ENCODE measurements at regions not wholly inside any gene's neighbourhood (a gene's known extent, or its start where the extent isn't known, plus 50 kb on each side); places are given as distances from the start of the nearest gene placed in this dataset.
"Not testable (repeated sequence)": the region's sequence is repeated elsewhere in the genome, so short reads cannot be mapped to it uniquely, and the experiment has no call there.

DNA sequence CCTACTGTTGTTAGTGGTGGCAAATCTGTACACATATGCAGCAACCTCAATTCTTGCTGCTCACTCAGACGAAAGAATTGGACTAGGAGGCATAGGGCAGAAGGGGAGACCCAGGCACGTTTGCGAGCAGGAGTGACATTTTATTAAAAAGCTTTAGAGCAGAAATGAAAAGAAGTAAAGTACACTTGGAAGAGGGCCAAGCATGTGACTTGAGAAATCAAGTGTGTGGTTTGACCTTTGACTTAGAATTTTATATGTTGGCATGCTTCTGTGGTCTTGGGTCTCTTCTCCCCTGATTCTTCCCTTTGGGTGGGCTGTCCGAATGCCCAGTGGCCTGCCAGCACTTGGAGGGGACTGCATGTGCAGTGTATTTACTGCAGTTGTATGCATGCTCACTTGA lies 205.5 kb upstream of the SEMA3D start:
- no peak for DNase-seq

DNA sequence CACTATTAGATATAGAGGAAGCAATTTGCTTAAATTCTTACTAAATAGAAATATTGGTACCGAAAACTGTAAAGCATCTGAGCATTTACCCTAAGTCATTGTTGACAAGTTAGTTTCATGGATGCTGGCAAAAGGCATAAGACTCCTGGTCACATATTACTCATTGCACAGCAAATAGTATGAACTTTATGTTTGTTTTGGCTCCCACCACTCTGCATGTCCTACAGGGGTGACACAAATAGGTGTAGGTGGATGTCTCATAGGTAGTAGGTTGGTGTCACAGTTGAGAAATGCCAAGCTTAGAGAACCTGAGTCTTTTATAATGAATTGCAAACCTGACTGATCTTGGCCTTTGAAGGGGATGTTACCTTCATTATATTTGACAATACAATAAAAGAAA lies 199.6 kb upstream of the SEMA3D start:
- DNase-seq = no peak

DNA sequence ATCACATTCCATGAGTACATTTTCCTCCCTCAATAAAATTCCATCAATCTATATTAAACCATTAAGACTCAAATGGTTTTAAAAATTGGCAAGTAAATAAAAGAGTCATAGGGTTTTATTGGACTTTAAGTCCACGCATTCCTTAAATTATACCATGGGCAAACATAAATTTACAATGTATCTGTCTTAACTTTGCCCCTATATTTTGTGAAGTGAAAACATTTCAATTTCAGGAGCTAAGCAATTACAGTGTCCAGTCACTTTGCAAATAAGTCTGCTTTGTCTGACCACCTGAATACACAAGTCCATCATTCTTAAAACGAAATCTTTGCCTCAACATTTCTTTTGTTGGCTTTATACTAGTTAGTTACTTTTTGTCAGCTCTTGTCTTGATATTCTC lies 197.5 kb upstream of the SEMA3D start:
- no peak for DNase-seq

DNA sequence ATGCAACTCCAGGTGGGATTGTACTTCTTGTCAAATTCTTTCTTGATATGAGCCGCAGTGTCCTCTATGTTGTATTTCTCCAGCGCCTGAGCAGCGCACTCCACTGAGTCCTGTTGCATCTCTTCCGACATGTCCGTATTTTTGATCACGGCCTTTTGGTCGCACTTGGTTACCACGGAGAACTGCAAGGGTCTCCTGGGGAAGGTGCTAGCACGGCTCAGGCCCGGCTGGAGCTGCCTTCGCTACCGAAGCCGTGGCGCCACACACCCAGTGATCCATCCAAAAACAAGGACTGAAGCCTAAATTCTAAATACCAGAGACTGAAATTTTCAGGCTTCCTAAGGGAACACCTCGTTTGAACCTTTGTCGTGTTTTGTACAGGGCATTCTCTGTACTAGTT lies 194.4 kb upstream of the SEMA3D start:
- DNase-seq = no peak

DNA sequence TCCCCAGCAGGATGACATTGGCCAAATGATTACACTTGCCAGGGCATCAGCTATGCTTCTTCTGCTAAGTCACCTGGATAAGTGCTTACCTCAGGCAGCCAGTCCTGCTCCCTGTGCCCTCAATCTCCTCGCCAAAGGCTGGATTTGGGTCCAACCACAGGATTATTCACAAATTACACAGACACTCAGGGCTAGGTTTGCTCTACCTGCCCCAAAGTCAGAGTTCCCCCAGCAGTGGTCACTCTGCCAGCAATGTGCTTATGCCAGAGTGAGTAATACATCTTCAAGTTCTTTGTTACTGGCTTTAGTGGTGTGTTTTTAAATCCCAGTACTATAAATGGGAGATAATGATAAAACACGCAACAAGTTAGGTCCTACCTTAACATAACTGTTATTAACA lies 189.7 kb upstream of the SEMA3D start:
- no peak for DNase-seq

DNA sequence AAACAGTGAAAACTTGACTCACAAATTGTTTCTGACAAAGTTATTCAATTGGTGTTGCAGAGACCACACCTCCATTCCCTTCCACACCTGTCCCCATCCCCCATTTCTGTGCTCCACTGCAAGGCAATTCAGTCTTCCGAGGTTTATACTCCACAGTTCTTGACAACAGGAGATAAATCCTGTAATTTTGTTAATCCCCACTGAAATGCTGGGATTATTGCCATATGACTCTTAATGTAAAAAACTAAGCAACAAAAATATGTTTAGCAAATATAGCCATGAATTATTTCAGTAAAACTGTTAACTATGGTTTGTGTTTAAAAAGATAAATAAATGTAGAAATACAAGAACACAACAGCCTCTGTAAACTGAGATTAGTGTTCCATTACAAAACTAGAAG lies 170.1 kb upstream of the SEMA3D start:
- no peak for DNase-seq

DNA sequence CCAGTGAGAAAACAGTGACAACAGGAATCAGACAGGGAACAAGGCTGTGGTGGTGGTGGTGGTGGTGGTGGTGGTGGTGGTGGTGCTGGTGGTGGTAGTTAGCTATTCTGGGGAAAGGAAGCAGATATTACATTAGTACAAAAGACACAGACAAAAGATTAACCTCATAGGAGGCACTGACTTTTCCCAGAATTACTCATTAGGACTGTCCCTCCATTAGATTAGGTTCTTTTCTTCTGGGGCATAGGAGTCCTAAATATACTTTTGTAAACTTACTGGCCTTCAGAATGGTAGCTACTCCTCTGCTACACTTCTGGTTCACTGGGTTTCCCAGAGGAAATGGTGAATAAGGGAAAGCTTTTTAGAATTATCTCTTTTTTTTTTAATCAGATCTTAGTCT lies 156.6 kb upstream of the SEMA3D start:
- DNase-seq = no peak

DNA sequence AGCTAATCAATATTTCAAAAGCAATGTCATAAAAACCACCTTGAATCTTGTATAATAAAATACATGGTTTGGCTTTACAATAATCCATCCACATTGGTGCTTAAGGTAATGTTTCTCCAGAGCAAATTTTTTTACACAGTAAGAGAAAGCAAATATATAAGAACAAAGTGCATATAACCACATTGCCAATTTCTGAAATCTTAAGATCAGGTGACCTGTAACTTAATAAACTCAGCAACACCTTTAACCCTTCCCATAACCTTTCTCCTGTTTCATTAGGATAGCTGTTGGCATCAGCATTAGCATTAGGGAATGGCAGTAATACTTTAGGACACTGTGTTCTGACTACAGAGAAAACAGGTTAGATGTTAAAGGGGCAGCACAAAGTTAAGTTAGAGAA lies 155.9 kb upstream of the SEMA3D start:
- DNase-seq = no peak

DNA sequence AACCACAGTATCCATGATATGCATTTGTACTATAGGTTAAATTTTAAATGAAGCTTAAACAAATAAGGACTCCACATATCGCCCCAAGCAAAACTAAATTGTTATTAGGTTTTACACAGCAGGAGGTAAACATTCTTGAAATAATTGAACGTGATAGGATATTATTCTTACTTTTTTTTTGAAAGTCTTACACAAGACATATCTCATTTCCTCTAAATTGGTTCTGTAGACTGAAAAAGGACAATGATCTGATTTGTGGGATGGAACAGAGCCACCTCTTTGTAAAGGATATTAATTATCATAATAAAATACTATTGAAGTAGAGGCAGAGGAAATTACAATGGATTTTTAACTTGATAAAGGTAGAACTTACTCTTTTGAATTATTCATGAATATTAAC lies 155.1 kb upstream of the SEMA3D start:
- no peak for DNase-seq

DNA sequence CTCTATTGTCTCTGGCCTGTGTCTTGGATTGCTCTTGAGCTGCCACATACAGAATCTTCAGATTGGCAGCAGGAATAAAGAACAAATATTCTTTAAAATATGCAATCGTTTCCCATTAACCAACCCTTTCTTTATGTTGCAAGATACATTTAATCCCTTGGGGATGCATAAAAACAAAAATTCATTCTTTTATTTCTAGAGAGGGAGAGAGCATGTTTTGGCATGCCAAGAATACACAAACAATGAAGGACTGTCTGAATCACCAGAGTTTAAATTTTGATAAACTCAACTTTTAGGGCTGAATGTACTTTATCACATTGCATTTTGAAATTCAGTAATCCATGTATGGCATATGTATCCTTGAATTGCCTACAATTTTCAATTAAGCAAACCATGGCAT lies 154.3 kb upstream of the SEMA3D start:
- no peak for DNase-seq

DNA sequence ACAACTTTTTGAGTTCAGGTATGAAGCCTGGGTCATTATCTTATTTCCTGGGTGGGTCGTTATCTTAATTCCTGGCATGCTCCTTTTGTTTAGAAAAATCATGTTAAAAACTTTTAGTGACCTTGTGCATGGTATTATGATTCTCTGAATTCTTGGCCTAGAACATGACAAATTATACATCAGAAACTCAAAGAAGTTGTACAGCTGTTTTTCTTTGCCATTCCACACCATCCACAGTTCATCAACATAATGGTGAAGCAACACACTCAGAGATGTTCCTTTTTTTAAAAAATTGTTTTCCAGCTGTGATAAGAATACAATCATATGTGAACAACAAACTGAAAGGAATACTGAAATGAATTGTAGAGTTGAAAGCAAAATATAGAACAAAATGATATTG lies 149.2 kb upstream of the SEMA3D start:
- no peak for DNase-seq

DNA sequence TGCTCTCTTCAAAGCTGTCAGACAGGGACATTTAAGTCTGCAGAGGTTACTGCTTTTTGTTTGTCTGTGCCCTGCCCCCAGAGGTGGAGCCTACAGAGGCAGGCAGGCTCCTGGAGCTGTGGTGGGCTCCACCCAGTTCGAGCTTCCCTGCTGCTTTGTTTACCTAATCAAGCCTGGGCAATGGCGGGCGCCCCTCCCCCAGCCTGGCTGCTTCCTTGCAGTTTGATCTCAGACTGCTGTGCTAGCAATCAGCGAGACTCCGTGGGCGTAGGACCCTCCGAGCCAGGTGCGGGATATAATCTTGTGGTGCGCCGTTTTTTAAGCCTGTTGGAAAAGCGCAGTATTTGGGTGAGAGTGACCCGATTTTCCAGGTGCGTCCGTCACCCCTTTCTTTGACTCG lies 148.3 kb upstream of the SEMA3D start:
- DNase-seq = not testable (repeated sequence)

DNA sequence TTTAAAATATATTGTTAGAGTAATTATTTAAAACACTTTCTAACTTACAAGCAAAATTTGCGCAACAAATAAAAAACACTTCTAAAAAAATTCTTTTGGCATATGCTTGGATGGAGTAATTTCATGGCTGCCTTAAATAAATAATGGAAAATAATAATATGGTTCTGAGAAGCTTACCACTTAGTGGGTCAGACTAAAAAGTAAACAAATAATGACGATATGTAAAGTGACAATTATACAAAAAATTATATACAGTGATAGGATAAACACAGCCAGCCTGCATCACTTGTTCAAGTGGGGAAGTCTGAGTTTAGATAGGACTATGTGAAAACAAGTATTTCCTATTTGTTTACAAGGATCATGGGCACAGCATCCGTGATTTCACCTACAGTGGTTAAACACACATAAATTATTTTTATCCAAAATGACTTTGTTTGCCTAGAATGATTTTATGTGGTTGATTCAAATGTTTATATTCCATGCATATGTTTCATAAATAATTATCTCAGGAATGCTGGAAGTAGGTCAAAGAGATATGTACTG lies 141.7 kb upstream of the SEMA3D start:
- no peak for DNase-seq

DNA sequence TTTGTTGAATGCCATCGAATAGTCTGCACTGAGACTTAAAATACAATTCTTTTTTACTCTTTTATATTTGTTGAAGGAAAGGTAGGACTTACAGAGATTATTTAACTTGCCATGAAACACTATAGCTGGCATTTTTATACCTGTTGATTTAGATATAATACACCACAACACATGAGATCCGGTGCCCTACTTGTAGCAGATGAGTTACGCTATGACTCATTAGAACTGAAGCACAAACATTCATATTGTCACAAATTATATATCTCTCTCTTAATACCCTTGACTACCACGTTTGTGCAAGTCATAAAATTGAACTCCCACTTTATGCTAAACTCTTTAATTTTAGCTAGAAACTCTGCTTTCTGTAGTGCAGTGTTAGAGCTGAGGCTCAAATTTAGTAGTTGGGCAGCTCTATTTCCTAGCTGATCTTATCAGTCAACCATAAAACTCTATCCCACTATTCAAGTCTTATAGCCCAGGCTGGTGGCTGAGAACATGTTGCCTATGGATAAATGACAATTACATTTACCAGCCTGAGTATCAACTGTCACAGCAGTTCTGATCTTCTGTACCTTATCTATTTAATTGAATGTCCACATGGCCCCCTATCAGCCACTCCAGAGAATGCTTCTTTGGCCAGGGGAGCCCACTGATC lies 137.4 kb upstream of the SEMA3D start:
- no peak for DNase-seq

DNA sequence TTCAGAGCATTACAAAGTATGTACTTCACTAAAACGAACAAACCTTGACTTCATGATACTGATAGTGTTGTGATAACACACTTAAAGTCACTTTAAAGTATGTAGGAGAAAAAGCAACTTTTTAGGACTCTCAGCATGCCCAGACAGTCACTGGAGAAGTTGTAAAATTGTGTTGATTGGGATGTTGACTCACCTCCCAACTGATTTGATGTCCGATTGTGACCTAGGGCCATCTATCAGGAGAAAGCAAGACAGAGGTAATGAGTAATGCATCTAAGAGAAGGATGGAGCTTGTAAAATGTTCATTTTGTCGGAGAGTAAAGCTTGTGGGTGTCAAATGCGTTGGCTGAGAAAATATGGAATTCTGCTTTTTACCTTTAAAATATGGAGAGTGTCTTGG lies 135.4 kb upstream of the SEMA3D start:
- DNase-seq = no peak

DNA sequence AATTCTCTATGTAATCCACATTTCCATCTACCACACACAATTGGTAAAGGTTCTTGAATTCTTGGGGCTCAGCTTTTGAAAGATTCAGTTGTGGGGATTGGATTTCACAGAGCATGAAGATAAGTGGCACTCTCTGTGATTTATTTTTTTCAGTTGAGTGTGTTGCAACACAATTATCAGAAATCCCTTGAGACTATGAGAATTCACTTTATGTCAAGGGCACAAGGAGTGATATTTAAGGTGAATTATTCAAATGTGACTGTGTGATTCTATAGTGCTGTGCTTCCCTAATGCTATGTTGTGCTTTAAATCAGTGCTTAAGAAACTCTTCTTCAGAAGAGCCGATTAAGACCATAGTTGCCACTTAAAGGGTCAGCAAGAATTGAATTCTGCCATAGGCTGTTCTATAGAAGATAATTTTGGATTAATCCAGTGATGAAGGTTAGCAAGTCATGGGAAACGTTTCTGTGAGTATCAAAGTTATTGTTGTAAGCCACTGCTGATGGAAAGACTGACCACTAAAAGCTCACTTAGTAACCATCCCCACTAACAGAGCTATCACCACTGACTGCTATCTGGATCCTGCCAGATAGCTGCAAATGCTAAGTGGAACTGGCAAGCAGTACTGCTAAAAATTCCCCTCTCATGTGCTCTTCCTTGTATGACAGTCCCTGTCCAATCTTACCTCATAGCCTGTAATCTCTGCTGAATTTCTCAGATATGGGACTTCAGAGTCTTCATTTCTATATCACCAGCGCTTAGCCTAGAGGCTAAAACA lies 134.0 kb upstream of the SEMA3D start:
- no peak for DNase-seq

DNA sequence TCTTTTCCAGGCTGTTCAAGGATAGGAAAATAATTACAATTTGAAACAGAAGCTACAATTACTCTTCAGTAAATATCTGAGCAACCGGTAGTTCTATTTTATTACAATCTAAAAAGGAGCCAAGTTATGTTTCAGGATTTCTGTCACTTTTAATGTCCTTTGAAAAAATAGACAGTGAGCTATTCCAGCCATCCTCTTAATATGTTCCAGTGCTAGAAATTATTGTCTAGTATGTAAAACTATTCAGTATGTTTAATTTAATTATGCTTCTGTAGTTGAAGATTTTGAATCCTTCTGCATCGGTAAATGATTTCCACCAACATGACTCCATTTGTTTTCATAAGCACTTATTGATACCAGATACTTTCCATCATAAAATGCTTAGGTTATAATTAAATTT lies 129.6 kb upstream of the SEMA3D start:
- no peak for DNase-seq

DNA sequence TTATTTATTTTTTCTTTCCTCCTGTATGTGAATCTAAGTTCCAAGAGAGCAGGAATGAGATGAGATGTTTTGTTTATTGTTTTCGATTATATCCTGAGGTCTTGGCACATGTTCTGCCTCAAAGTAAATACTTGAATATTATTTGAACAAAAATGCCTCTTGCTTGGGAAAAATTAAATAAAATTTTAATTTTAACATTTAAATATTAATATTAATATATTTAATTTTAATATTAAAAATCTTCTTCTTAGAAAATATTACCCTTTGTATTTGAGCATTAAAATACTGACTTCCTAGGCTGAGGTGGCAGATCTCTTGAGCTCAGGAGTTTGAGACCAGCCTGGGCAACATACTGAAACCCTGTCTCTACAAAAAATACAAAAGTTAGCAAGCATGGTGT lies 123.4 kb upstream of the SEMA3D start:
- DNase-seq = no peak

DNA sequence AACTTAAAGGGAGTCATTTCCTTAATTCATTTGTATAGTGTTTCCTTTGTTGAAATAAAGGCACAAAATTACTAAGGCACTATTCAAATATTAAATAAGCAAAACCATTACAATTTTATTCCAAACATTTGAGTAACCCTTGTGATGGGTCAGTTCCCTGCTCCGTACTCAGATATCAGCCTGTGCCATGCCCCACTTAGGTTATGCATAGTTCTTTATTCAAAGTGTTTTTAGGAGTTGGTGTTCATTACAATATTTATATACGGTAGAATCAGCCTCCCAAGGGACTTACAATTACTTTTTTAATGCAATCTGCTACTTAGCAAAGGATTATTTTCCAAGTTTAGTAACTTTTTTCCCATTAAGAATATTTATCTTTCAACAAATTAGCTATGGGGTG lies 119.3 kb upstream of the SEMA3D start:
- no peak for DNase-seq

DNA sequence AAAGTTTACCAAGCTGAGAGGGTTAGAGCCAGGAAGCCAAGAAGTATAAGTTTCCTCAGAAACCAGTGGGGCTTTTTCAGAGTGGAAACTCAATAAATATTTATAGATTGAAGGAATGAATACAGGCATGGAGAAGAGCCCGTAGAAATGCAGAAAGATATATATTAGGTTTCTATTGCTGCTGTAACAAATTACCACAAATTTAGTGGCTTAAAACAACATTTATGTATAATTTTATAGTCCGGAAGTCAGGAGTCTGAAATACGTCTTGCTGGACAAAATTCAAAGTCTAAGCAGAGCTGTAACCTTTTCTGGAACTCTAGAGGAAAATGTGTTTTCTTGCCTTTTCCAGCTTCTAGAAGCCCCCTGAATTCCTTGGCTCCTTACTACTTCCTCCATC lies 107.3 kb upstream of the SEMA3D start:
- no peak for DNase-seq

DNA sequence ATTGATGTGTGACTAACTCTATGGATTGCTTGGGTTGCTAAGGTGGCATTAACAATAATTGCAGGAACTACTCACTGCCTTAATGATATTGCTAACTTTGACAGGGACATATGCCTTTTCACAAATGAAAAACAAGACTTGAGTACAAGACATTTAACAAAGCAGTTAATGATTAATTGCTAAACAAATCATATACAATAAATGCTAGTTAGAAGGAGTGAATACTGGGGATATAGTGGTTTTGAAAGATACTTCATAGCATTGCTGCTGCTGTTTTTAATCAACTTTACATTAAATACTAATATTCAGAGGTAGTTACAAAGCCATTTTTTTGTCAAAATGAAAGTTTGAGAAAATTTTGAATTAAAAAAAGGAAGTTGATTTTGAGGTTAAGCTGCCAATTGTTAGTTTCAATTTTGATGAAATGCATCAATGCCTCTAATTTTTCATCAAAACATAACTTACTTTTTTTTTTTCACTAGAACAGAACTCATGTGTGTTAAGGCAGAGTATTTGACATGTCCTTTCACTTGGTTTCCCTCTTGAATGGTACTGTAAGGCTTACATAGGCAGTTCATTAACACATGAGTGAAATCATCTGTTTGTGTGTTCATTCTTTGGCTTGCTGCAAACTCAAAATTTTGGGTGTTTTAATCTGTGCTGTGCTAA lies 106.2 kb upstream of the SEMA3D start:
- no peak for DNase-seq

DNA sequence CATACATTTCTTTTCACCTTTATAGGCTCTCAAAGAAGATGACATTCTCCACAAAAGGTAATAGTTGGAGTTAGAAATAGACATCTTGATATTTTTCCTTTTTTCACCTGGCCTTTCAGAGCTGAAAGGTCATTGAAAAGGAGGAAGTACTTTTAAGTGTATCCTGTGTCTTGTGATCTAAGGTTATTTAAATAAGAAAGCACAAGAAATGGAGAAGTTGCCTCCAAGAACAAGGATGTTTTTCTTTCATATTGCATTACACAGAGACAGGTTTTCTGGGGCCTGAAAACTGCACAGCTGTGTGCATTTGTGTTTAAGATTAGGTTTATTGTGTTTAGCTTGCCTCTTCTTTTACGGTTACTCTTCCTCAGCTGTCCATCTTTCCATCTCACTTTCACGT lies 103.4 kb upstream of the SEMA3D start:
- no peak for DNase-seq

DNA sequence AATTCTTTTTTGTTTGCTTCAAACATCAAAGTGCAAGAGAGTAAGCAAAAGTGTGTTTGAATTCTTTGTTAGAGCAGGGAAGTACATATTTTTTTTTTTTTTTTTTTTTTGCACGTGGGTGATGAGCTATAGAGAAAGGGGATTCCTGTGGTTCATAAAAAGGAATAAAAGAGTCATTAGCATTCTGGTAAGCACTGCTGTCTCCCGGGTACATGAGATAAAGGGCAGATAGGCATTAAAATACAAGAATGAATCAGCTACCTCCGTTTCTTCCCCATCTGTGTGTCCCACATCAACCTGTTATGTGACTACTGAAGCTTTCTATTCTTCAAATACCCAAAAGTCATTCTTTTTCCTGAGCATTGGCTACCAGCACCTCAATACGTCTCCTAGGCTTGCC lies 102.4 kb upstream of the SEMA3D start:
- no peak for DNase-seq
